DMS114 treated with DMSO at 0.1 percent for 48 hours (cell line): ENCODE measurements at regions not wholly inside any gene's neighbourhood (a gene's known extent, or its start where the extent isn't known, plus 50 kb on each side); places are given as distances from the start of the nearest gene placed in this dataset.

Experiments used
- DNase-seq: peaks from one replicate; lab custom pipeline; 2025; ENCODE audit not compliant: unreplicated experiment; lab: John Stamatoyannopoulos, UW

DNA sequence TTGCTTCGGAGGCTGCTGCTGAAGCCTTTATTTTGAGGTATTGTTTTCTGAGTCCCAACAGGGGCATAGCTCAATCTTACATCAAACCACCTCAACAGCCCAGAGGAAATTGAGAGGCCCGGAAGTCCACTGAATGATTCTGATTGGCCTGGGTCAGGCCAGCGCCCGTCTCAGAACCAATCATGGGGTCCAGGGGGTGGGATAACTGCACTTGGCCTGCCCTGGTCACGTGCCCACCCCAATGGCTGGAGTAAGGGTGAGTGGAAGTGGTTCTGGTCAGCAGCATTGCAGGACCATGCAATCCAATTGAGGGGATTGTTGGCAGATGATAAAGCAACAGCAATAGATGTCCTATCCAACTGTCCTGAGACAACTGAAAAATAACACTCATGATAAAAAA, 190.6 kb downstream of the HERPUD2 start:
- DNase-seq = no peak

DNA sequence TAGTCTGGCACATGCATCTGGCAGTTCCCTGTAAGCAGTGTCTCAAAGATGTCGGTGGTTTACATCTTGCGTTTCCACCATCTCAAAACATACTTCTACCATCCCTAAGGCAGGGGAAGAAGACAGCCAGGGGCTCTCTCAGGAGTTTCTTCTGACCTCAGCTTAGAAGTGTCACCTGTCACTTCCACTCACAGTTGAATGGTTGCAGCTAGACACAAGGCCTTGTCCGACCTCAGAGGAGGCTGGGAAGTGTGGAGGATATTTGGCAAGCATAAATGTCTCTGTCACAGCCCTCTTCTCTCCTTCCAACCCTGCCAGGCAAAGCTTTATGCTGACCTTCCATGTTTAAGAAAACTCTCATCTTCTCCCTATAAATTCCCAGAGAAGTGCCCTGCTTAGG, 193.3 kb downstream of the HERPUD2 start:
- no peak for DNase-seq

DNA sequence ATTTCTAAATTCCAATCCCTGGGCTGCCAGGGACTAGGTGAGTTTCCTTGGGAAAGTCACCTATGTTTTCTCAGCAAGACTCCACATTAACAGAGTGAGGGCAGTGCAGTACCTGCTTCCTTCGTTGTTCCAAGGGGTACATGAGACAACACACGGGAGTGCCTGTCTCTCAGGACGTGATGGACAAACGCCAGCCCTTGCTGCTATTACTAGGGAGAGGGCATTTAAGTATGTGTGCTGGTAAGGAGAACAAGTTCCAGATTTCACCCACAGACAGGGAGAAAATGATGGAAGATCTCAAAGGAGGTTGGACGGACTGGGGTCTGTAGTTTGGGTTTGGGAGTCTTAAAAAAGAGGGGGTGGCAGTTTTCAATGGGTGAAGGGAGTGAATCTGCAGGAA, 195.7 kb downstream of the HERPUD2 start:
- no peak for DNase-seq

DNA sequence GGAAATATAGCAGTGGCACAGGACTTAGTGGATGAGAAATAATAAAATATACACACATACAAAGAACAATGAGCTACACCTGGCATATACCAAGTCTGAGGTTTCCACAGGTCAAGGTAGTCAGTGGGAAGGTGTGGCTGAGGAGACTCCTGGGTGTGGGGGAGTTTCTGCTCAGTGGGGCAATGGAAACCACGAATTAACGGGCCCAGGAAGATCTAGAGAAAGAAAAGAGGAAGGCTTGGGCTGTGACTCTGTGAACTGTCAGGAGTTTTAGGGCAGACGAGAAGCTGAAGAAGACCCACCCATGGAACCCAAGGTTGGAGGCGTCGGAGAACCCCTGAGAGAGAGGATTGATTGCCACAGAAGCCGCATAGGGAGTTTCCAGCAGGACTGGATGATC, 196.5 kb downstream of the HERPUD2 start:
- DNase-seq = no peak

DNA sequence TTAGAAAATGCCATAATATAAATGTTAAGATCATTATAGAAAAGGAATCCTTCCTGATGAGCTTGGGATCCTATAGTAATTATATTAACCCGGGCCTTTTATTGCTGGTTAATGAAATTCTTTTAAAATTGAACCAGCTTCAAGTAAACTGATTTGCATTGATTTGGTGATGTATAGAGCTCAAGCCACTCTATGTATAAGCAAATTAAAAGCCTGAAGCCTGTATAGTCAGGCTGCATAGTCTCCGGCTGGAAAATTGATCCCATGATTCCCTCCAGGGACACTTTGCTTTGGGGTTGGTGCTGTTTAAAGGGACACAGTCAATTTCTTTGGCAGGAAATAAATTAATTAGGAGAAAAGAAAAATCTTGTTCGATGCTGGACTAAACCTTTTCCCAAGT, 199.1 kb downstream of the HERPUD2 start:
- DNase-seq = no peak

DNA sequence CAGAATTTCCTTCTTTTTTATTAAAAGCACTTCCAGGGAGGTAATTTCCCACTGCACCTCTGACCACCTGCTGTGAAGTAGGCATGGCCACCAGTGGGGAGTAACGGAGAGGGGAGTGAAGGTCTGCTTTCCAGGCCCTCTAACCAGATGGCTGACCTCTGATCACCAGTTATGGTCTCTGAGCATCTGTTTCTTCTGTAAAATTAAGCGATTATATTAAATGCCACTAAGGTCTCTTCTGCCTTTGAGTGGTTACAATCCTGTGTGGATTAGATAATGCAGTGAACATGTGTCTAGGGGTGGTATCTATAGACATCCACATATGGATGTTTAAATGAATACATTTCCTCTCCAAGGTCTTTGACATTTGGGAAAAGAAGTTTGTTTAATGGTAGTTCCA, 199.6 kb downstream of the HERPUD2 start:
- DNase-seq = no peak

DNA sequence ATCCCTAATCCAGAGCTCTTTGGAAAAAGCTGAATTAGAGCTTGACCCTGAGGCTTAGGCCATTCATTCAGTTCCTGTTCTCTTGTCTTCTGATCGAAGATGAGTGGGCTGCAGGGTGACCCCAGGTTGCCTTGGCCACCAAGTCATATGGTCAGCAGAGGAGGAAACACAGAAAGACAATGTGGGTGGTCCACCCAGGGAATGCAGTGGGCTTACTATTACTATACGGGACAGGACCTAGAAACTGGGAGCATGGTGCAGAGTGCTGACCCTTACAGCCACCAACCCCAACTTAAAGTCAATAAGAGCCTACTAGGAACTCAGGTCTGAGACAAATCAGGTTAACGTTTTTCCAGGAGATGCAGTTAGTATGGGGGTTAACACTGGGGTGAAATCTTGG, 200.5 kb downstream of the HERPUD2 start:
- DNase-seq = no peak

DNA sequence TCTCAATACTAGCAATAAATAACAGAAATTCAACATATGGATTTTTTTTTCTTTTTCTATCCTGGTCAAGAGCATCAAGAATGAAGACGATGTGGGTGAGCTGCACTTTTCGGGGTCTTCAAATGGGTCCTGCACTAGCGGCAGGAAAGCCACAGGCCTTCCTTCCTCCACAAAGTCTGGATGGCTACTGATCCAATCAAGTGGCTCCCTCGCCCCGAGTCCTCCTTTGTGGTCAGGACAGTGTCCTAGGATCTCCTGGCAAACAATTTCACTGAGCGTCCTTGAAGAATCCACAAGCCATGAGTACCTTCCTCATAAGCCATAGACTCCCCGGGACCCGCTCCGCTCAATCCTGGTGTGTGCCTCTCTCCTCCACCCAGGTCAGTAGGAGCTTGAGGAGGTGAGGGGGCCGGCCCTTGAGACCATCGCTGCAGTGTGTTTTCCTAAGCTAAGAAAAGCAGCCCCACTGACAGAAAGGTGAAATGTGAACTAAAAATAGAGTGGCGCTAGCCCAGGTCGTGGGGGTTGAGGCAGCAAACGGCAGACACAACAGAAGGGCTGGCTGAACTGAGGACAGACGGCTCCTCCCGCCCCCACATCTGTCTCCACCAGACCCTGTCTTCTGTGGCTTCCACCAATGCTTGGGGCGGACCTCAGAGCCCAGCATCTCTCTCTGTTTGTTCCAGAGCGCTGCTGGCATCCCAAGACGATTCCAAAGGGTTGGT, 202.3 kb downstream of the HERPUD2 start:
- no peak for DNase-seq

DNA sequence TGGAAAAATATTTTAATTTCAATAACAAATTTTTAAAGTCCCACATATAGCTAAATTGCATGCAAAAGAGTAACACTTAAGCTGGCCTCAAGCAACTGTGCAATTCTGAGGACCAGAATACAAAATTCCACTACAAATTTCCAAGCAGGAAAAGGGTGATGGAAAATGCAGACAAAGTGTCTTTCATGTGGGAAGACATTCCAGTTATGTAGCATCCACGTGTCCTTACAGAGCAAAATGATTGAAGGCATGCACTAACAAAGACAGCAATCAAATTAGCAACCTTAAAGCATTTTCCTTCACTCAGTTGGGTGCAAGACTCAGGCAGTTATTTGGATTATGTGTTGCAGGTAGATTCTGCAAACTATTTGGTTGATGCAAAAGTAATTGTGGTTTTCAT, 203.7 kb downstream of the HERPUD2 start:
- DNase-seq = no peak

DNA sequence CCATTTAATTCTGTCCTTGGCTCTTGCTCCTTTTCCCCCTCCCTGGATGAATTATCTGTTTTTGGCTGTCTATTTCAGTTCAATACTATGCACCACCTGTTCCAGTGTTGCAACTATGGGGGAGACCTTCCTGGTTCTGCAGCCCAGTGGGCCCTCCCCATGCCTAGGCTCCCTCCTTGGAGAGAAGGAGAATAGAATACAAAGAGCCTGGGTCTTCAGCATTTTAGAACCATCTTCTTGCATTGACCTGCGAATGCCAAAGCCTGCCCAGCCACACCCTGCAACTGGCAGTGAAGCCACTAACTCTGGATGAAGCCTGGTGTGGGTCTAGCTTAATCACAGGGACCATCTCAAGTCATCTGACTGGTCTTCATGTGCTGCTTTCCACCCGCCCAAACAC, 207.1 kb downstream of the HERPUD2 start:
- DNase-seq = no peak

DNA sequence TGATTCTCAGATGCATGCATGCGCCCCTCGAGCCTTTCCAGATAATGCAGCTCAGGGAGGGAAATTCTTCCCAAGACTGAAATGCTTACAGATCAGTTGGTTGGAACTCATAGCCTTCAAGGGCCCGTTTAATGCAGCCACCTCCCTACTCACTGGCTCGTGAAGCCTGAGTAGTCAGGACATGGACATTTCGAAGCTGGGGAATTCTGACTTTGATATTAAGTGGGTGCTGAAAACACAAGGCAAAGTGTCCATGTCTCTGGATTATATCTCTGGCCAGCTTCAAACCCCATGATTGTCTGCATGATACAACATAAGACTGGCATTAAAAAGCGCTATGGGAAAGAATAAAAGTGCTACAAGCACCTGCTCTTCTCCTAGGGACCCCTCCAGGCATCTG, 207.5 kb downstream of the HERPUD2 start:
- DNase-seq = no peak

DNA sequence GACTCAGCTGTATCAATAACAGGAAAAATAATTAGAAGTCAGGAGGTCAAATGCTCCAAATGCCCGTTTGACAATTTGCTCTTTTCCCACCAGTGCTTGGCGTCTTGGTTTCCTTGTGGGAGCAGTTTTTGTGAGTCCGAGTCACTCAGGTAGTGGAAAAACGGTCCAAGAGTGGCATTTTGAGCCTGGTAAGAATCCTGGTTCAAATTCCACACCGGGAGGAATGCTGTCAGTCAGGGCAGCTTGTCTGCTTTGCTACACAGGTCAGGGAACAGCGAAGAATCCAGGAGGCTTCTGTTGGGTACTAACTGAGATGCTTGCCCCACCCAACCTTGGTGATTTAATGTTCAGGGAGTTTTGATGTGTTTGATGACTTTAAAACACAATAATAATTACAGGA, 209.5 kb downstream of the HERPUD2 start:
- no peak for DNase-seq

DNA sequence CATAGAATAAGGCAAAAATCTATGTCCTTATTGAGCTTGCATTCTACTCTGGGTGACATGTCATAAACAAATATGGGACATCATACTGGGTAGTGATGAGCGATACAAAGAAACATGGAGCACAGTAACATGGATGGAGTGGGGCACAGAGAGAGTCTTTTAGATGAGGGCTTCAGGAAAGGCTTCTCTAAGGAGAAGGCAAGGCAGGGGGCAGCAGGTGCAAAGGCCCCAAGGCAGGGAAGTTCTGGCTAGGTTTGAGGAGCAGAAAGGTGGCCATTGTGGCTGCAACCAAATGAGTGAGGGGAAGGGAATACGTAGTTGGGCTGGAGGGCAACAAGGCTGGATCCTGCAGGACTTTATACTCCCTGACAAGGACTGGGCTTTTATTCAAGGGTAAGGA, 211.4 kb downstream of the HERPUD2 start:
- no peak for DNase-seq

DNA sequence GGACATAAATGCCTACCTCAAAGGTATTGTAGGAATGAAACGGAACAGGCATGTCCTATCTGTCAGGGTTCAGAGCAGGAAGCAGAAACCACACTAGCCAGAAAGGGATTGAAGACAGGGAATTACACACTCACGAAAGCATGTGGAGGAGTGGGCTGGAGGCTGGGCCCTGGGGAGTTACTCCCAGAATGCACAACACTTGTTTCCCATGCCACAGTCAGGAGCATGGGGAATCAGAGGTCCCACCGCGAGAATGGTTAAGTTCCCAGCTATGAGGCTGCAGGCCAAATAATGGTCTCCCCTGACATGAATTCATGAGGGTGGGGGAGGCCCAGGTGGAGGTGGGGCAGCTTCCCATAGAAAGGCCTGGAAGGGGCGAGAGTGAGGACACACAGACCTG, 212.7 kb downstream of the HERPUD2 start:
- DNase-seq = no peak

DNA sequence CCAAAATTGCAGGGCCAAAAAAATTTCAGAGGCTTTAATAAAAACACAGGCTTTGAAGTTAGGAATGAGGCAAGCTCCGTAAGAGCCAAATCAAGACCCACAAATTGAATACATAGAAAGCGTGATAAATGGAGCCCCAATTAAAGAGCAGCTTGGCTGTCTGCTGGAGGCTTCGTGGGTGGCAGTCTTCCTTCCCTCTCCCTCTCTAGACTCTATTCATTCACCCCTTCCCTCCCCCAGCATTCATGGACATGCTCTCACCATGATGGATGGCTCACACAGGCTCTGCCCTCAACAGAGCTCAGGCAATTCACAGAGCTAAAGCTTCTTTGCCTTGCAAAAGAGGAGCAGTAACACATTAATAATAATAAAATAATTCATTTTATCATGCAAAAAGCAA, 214.1 kb downstream of the HERPUD2 start:
- no peak for DNase-seq

DNA sequence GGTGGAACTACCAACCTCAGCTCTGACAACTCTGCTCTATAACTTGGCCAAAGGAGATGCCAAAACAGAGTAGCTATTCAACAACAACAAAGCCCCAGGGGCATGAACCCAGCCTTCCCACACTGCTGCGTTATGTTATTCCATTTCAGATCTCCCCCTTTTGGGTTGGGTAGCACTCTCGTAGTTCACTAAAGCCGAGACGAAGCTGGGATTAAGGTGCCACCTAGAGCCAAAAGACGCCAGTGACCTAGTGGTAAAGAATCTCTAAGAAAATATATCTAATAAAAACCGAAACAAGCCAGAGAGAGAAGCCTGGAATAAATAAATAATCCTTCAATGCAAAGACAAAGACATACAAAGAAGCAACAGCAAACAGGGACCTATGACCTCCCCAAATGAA, 217.3 kb downstream of the HERPUD2 start:
- DNase-seq = no peak

DNA sequence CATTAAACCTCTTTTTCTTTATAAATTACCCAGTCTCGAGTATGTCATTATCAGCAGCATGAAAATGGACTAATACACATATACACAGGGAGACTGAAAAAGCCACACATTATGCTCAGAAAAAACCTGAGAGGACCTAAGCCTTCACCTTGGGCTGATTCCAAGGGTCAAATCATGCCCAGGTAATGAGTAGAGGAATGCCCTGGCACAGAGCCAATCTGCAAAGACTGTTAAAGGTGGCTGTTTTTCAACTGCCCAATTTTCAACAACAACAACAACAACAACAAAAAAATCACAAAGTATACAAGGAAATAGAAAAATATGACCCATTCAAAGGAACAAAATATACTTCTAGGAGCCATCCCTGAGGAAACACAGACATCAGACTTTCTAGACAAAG, 220.2 kb upstream of the TBX20 start:
- no peak for DNase-seq

DNA sequence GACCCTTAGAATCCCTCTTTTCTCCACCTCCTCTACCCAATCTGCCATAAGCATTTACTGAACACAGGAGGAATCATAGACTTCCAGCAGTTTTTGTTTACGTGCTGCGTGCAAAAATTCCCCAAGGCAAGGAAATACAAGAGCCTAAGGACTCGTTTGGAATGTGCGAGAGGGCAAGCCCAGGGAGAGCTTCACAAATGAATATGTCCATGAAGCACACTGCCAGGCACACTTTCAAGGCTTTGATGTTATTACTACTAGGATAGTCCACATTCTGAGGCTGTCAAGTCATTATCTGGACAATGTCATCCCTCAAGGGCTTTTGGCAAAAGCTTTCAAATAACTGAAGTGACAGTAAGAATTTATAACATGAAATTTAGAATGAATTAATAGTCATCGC, 214.7 kb upstream of the TBX20 start:
- no peak for DNase-seq

DNA sequence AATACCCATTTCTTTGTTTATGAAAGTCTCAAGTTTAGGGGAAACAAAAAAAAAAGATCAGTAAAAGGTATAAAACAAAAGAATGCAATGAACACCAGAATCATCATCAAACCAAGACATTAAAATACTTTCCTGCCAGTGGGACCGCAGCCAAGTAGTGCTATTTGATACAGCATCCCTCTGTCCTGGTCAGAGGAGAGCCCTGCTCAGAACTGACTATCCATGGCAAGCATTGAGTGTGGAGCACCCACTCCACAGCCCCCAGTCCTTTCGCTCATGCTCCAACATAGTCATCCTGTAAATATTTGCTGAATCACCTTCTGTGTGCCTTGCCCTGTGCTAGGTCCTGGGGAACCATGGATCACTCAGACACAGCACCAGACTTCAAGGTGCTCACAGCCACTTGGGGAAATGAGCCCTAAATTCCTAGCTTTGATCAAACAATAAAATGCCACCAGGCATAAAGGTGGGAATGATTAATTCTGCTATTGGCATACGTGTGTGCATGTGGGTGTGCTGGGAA, 213.6 kb upstream of the TBX20 start:
- DNase-seq = no peak

DNA sequence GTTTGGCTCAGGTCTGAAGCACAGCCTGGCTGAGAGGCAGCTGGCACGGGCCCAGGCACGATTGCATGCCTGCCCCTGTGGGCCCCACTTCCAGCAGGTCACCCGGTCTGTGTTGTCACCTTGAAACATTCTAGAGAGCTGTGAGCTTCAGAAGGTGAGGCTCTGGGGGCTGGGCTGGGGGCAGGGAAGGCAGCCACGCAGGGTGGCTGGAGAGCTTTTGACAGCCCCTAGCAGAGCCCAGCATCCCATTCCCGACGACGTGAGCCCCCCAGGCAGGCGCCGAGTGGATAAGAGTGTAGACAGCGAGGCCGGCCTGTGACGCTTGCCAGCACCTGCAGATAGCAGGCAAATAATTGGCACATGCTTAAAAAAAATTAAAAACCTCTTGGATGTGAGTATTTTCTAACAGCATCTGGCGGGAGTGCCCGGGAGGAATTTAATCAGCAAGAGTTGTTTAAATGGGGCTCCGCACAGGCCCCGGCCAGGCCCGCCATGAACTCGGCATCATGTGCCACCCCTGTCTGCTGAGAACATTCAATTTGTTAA, 212.0 kb upstream of the TBX20 start:
- DNase-seq = no peak

DNA sequence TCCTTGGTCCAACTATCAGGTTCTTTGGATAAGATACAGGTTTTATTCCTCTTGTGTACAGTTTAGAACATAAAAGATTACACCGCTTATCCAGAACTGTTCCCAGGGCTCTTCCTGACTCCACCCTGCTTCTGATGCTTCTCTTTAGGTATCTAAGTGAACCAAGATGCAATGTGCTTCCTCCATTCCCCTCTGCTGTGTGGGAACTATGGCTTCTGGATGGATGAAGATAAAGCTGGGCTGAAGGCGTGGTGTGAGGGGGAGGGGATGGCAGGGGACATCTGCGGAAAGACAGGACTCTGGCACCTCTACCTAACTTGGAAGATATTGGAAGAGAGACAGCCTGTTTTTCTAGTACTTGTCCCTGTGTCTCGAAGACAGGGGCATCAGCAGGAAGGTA, 209.9 kb upstream of the TBX20 start:
- no peak for DNase-seq

DNA sequence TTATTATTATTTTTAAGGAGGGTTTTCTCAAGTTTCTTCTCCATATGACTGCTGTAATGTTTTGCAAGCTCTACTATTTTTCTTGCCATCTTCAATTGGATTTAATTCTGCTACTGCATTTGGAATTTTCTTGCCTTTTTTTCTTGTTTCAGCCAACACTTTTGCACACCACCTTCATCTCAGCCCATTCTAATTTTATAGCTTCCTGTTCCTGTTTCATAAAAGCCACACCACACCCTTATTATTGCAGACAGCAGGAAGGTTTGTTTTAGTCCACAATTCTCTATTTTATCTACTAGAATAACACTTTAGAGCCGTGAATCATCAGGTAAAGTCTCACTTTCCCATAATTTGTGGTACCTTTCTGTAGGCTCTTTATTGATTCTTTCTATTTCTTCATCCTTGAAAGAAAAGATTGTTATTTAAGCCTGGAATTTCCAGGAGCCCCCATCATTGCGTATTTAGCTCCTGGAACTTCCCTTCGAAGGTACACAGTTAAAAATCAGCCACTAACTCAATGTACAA, 209.3 kb upstream of the TBX20 start:
- DNase-seq = no peak
